ENCODE measurements at regions not wholly inside any gene's neighbourhood (a gene's known extent, or its start where the extent isn't known, plus 50 kb on each side); places are given as distances from the start of the nearest gene placed in this dataset.

GRCh38 chr2:144230033-144230432 is 289.9 kb downstream of the ZEB2 start:
- no peaks in the 10 kb centered on the region for H3K36me3 ChIP-seq (replicated peaks)
- no peak for DNase-seq
- H3K27me3 ChIP-seq (replicated peaks), result no peaks in the 10 kb centered on the region
- no peak for TF ChIP-seq CTCF (IDR thresholded peaks at IDR 0.05; ENCODE audit: low read depth, low read length, missing control alignments)
- no peak overlapping the region for H3K4me3 ChIP-seq (ENCODE audit: low read depth, low read length)
- in situ Hi-C loops (cut with HindIII; ENCODE audit: low pct_ligation_motif_present, low sequenced_read_pairs), result no loop called here
- no peak overlapping the region for H3K27ac ChIP-seq

GRCh38 chr2:144229296-144229695 is 290.6 kb downstream of the ZEB2 start:
- H3K36me3 ChIP-seq (replicated peaks), result no peaks in the 10 kb centered on the region
- no peak overlapping the region for H3K27ac ChIP-seq
- H3K27me3 ChIP-seq (replicated peaks), result no peaks in the 10 kb centered on the region
- no peak for DNase-seq
- H3K4me3 ChIP-seq (ENCODE audit: low read depth, low read length), result no peak overlapping the region
- in situ Hi-C loops (cut with HindIII; ENCODE audit: low pct_ligation_motif_present, low sequenced_read_pairs), result no loop called here
- TF ChIP-seq CTCF (IDR thresholded peaks at IDR 0.05; ENCODE audit: low read depth, low read length, missing control alignments), result no peak

- H3K4me3 ChIP-seq (ENCODE audit: low read depth, low read length), result no peak overlapping the region
- TF ChIP-seq CTCF (IDR thresholded peaks at IDR 0.05; ENCODE audit: low read depth, low read length, missing control alignments), result no peak
- in situ Hi-C loops (cut with HindIII; ENCODE audit: low pct_ligation_motif_present, low sequenced_read_pairs), result no loop called here
- no peaks in the 10 kb centered on the region for H3K36me3 ChIP-seq (replicated peaks)
- DNase-seq, result no peak
- no peaks in the 10 kb centered on the region for H3K27me3 ChIP-seq (replicated peaks)
- H3K27ac ChIP-seq, result no peak overlapping the region
Measured at GRCh38 chr2:144227427-144228105, 292.4 kb downstream of the ZEB2 start.

GRCh38 chr2:144225076-144225475 is 294.8 kb downstream of the ZEB2 start:
- in situ Hi-C loops (cut with HindIII; ENCODE audit: low pct_ligation_motif_present, low sequenced_read_pairs), result no loop called here
- no peaks in the 10 kb centered on the region for H3K27me3 ChIP-seq (replicated peaks)
- no peak overlapping the region for H3K4me3 ChIP-seq (ENCODE audit: low read depth, low read length)
- H3K27ac ChIP-seq, result no peak overlapping the region
- DNase-seq, result no peak
- TF ChIP-seq CTCF (IDR thresholded peaks at IDR 0.05; ENCODE audit: low read depth, low read length, missing control alignments), result no peak
- H3K36me3 ChIP-seq (replicated peaks), result no peaks in the 10 kb centered on the region

- in situ Hi-C loops (cut with HindIII; ENCODE audit: low pct_ligation_motif_present, low sequenced_read_pairs), result no loop called here
- no peak overlapping the region for H3K4me3 ChIP-seq (ENCODE audit: low read depth, low read length)
- no peak for DNase-seq
- H3K27me3 ChIP-seq (replicated peaks), result no peaks in the 10 kb centered on the region
- no peak overlapping the region for H3K27ac ChIP-seq
- H3K36me3 ChIP-seq (replicated peaks), result no peaks in the 10 kb centered on the region
- TF ChIP-seq CTCF (IDR thresholded peaks at IDR 0.05; ENCODE audit: low read depth, low read length, missing control alignments), result no peak
Measured at GRCh38 chr2:144224472-144224871, 295.4 kb downstream of the ZEB2 start.

- in situ Hi-C loops (cut with HindIII; ENCODE audit: low pct_ligation_motif_present, low sequenced_read_pairs), result no loop called here
- no peak overlapping the region for H3K27ac ChIP-seq
- TF ChIP-seq CTCF (IDR thresholded peaks at IDR 0.05; ENCODE audit: low read depth, low read length, missing control alignments), result no peak
- H3K36me3 ChIP-seq (replicated peaks), result no peaks in the 10 kb centered on the region
- H3K27me3 ChIP-seq (replicated peaks), result no peaks in the 10 kb centered on the region
- no peak overlapping the region for H3K4me3 ChIP-seq (ENCODE audit: low read depth, low read length)
- no peak for DNase-seq
Measured at GRCh38 chr2:144219979-144220378, 299.9 kb downstream of the ZEB2 start.

Measured in brain microvascular endothelial cell (primary cell).